ENCODE measurements at regions not wholly inside any gene's neighbourhood (a gene's known extent, or its start where the extent isn't known, plus 50 kb on each side); places are given as distances from the start of the nearest gene placed in this dataset.
"Not testable (repeated sequence)": the region's sequence is repeated elsewhere in the genome, so short reads cannot be mapped to it uniquely, and the experiment has no call there.

- DNase-seq (ENCODE audit: low read depth) = no peak
Observed at GRCh38 chr18:2236232-2236631, 335.1 kb downstream of the METTL4 start.

- DNase-seq (ENCODE audit: low read depth) = no peak
Observed at GRCh38 chr18:2237706-2238105, 333.6 kb downstream of the METTL4 start.

- DNase-seq (ENCODE audit: low read depth) = no peak
Observed at GRCh38 chr18:2240311-2240705, 331.0 kb downstream of the METTL4 start.

- DNase-seq (ENCODE audit: low read depth) = no peak
Observed at GRCh38 chr18:2244641-2245040, 326.7 kb downstream of the METTL4 start.

- DNase-seq (ENCODE audit: low read depth) = not testable (repeated sequence)
Observed at GRCh38 chr18:2247101-2247500, 324.2 kb downstream of the METTL4 start.

GRCh38 chr18:2254977-2255376, 316.3 kb downstream of the METTL4 start:
- DNase-seq (ENCODE audit: low read depth) = no peak

- DNase-seq (ENCODE audit: low read depth) = no peak
Observed at GRCh38 chr18:2256577-2256976, 314.7 kb downstream of the METTL4 start.

GRCh38 chr18:2258954-2259353, 312.4 kb downstream of the METTL4 start:
- DNase-seq (ENCODE audit: low read depth) = no peak

GRCh38 chr18:2263303-2263890, 307.9 kb downstream of the METTL4 start:
- DNase-seq (ENCODE audit: low read depth) = no peak

GRCh38 chr18:2274613-2275012, 296.7 kb downstream of the METTL4 start:
- no peak for DNase-seq (ENCODE audit: low read depth)

GRCh38 chr18:2281086-2281485, 290.2 kb downstream of the METTL4 start:
- no peak for DNase-seq (ENCODE audit: low read depth)

GRCh38 chr18:2281523-2282199, 289.6 kb downstream of the METTL4 start:
- no peak for DNase-seq (ENCODE audit: low read depth)

- no peak for DNase-seq (ENCODE audit: low read depth)
Observed at GRCh38 chr18:2293109-2293839, 278.0 kb downstream of the METTL4 start.

GRCh38 chr18:2301316-2301715, 270.0 kb downstream of the METTL4 start:
- no peak for DNase-seq (ENCODE audit: low read depth)

- no peak for DNase-seq (ENCODE audit: low read depth)
Observed at GRCh38 chr18:2302012-2302411, 269.3 kb downstream of the METTL4 start.

GRCh38 chr18:2302628-2303516, 268.4 kb downstream of the METTL4 start:
- no peak for DNase-seq (ENCODE audit: low read depth)

- no peak for DNase-seq (ENCODE audit: low read depth)
Observed at GRCh38 chr18:2303517-2304238, 267.6 kb downstream of the METTL4 start.

GRCh38 chr18:2304378-2305175, 266.7 kb downstream of the METTL4 start:
- DNase-seq (ENCODE audit: low read depth) = no peak

GRCh38 chr18:2306606-2307005, 264.7 kb downstream of the METTL4 start:
- DNase-seq (ENCODE audit: low read depth) = no peak

- no peak for DNase-seq (ENCODE audit: low read depth)
Observed at GRCh38 chr18:2310886-2311285, 260.4 kb downstream of the METTL4 start.

- no peak for DNase-seq (ENCODE audit: low read depth)
Observed at GRCh38 chr18:2312440-2312839, 258.9 kb downstream of the METTL4 start.

Measured in activated gamma-delta T cell treated with anti-CD3 and anti-CD28 coated beads, Interleukin-2, amount 50 U/mL, for 16 hours (primary cell).